ENCODE measurements at regions not wholly inside any gene's neighbourhood (a gene's known extent, or its start where the extent isn't known, plus 50 kb on each side); places are given as distances from the start of the nearest gene placed in this dataset.

DNA sequence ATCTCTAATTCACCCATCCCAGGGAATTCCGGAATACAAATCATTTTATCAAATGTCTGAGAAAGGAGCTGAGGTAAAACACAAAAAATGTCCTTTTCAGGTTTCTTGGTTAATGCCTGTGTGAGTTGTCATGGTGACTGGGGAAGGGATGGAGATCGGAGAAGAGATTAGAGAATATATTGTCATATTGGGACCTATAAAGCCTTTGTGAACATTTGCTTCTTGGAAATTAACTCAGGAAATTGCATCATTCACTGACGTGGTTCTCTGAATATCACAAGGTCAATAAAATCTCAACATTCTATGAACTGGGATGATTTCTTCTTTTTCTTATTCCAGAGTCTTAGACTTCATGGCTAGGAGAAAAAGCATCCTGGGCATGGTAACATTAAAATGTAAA is 174.8 kb upstream of the GLRA2 start:
- no peak for TF ChIP-seq JUN (IDR thresholded peaks at IDR 0.05; ENCODE audit: borderline replicate concordance, insufficient read depth, insufficient read length, low read depth)
- TF ChIP-seq, protein P1, sequence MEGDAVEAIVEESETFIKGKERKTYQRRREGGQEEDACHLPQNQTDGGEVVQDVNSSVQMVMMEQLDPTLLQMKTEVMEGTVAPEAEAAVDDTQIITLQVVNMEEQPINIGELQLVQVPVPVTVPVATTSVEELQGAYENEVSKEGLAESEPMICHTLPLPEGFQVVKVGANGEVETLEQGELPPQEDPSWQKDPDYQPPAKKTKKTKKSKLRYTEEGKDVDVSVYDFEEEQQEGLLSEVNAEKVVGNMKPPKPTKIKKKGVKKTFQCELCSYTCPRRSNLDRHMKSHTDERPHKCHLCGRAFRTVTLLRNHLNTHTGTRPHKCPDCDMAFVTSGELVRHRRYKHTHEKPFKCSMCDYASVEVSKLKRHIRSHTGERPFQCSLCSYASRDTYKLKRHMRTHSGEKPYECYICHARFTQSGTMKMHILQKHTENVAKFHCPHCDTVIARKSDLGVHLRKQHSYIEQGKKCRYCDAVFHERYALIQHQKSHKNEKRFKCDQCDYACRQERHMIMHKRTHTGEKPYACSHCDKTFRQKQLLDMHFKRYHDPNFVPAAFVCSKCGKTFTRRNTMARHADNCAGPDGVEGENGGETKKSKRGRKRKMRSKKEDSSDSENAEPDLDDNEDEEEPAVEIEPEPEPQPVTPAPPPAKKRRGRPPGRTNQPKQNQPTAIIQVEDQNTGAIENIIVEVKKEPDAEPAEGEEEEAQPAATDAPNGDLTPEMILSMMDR (IDR thresholded peaks at IDR 0.05; ENCODE audit: extremely low read depth in 1 of 2, insufficient read depth in 1 of 2, low read depth in 1 of 2, low read length in 2 of 2), result no peak

All from endothelial cell of umbilical vein (primary cell).